Esophagus muscularis mucosa (tissue), 3 donors: ENCODE measurements at regions not wholly inside any gene's neighbourhood (a gene's known extent, or its start where the extent isn't known, plus 50 kb on each side); places are given as distances from the start of the nearest gene placed in this dataset.

ENCODE experiments used
- CTCF ChIP-seq, 3 experiments: fragments of 200-600 bp in 2 of 3; fragments of 450-650 bp in 1 of 3; sonication (generic) in 2 of 3; IDR thresholded peaks; one replicate each; pipeline ENCODE4 v1.5.1; 2017 to 2019; ENCODE audit warnings: antibody characterized with exemption in 3 of 3, mild to moderate bottlenecking in 2 of 3, moderate library complexity in 1 of 3
- POLR2A ChIP-seq: fragments of 450-650 bp; IDR thresholded peaks from one replicate; pipeline ENCODE4 v1.6.1; 2017; ENCODE audit warnings: antibody characterized with exemption, moderate library complexity, mild to moderate bottlenecking, low read depth

DNA sequence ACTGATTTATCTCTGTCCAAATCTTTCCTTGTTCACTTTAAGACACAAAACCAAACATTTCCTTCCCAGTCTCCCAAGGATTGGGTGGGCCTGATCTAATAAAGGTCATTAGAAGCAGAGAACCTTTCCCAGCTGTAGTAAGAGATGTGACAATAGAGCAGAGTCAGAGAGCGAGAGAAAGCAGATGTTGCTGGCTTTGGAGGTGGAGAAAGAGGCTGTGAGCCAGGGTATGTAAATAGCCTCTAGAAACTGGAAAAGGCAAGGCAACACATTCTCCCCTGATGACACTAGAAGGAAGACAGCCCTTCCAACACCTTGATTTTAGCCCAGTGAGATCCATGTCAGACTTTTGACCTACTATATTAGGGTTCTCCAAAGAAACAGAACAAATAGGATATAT lies 337.5 kb upstream of the CASK start:
- TF ChIP-seq POLR2A: no peak
- TF ChIP-seq CTCF (IDR thresholded peaks at IDR 0.05): no peak
